B cell (primary cell): ENCODE measurements at regions not wholly inside any gene's neighbourhood (a gene's known extent, or its start where the extent isn't known, plus 50 kb on each side); places are given as distances from the start of the nearest gene placed in this dataset.

ENCODE experiments used
- ATAC-seq: fragments of 200-7000 bp; cut with Tn5 transposase; one replicate; pipeline ENCODE4 v1.10.0; 2021; ENCODE audit warnings: low read depth, mild to moderate bottlenecking, moderate number of reproducible peaks, moderate library complexity
- CTCF ChIA-PET: fragments of 350-600 bp; sonication (Branson Sonifier 250); formaldehyde crosslinking; loops from one replicate; lab custom pipeline; 2021; ENCODE audit warnings: antibody characterized with exemption, inconsistent platforms; lab: Charles Lee
- POLR2A ChIA-PET: fragments of 350-600 bp; sonication (Branson Sonifier 250); formaldehyde crosslinking; loops from one replicate; lab custom pipeline; 2021; ENCODE audit warnings: antibody characterized with exemption; lab: Charles Lee
- DNase-seq: peaks from one replicate; pipeline ENCODE4 v3.0.0; 2013
- H2AFZ ChIP-seq: 2 replicates; pipeline ENCODE4 v1.6.1; 2012; ENCODE audit warnings: mild to moderate bottlenecking, low read depth, low read length; ENCODE audit not compliant: insufficient read depth, poor library complexity, severe bottlenecking
- H3K27ac ChIP-seq, 2 donors: 1 replicate in 1 of 2; 2 replicates in 1 of 2; pipeline ENCODE4 v1.5.1; 2012 to 2013; ENCODE audit warnings: low read length in 2 of 2, mild to moderate bottlenecking in 2 of 2, moderate library complexity in 1 of 2
- H3K27me3 ChIP-seq, 4 experiments: fragments of 200-600 bp in 1 of 4; sonication (generic) in 1 of 4; replicated peaks in 1 of 4; 1 replicate in 2 of 4; 2 replicates in 2 of 4; pipeline versions ENCODE4 v1.6.1 to v1.7.0; 2013 to 2016; ENCODE audit warnings: low read length in 3 of 4, mild to moderate bottlenecking in 2 of 4, mixed read lengths in 1 of 4, moderate library complexity in 1 of 4; ENCODE audit not compliant: insufficient read depth in 4 of 4, control insufficient read depth in 3 of 4; ENCODE audit errors: control extremely low read depth in 1 of 4
- H3K36me3 ChIP-seq, 2 experiments: replicated peaks in 1 of 2; 1 replicate in 1 of 2; 2 replicates in 1 of 2; pipeline versions ENCODE4 v1.6.1 to v1.7.1; 2013; ENCODE audit warnings: low read length in 1 of 2; ENCODE audit not compliant: insufficient read depth in 2 of 2, control insufficient read depth in 1 of 2; ENCODE audit errors: control extremely low read depth in 1 of 2, extremely low read depth in 1 of 2
- H3K4me1 ChIP-seq, 2 donors: fragments of 200-600 bp in 1 of 2; sonication (generic) in 1 of 2; 1 replicate in 1 of 2; 2 replicates in 1 of 2; pipeline versions ENCODE4 v1.5.1 to v1.6.1; 2013 to 2017; ENCODE audit warnings: low read length in 2 of 2; ENCODE audit not compliant: control insufficient read depth in 2 of 2, insufficient read depth in 2 of 2
- H3K4me2 ChIP-seq: replicated peaks from 2 replicates; pipeline ENCODE3; 2012; ENCODE audit warnings: mild to moderate bottlenecking, low read depth, low read length; ENCODE audit not compliant: poor library complexity, severe bottlenecking
- H3K4me3 ChIP-seq, 5 experiments: fragments of 200-600 bp in 1 of 5; sonication (generic) in 1 of 5; 1 replicate in 3 of 5; 2 replicates in 2 of 5; pipeline versions ENCODE4 v1.5.1 to v1.7.0; 2011 to 2016; ENCODE audit warnings: low read length in 4 of 5, mild to moderate bottlenecking in 4 of 5, low read depth in 2 of 5, control low read depth in 1 of 5, moderate library complexity in 1 of 5; ENCODE audit not compliant: insufficient read depth in 1 of 5; ENCODE audit errors: control extremely low read depth in 1 of 5, extremely low read depth in 1 of 5
- H3K79me2 ChIP-seq: fragments of 200-600 bp; sonication (generic); one replicate; pipeline ENCODE4 v1.6.0; 2016; ENCODE audit warnings: low read length; ENCODE audit not compliant: control insufficient read depth, insufficient read depth
- H3K9ac ChIP-seq: fragments of 200-600 bp; sonication (generic); 2 replicates; pipeline ENCODE4 v1.6.1; 2017; ENCODE audit warnings: mild to moderate bottlenecking, low read length, moderate library complexity
- H3K9me3 ChIP-seq, 3 donors: one replicate each; pipeline versions ENCODE4 v1.6.1 to v1.7.1; 2013; ENCODE audit warnings: low read length in 2 of 3; ENCODE audit not compliant: control insufficient read depth in 2 of 3, insufficient read depth in 1 of 3; ENCODE audit errors: control extremely low read depth in 1 of 3
- H4K20me1 ChIP-seq: 2 replicates; pipeline ENCODE4 v1.6.0; 2012; ENCODE audit warnings: mild to moderate bottlenecking, low read length; ENCODE audit not compliant: insufficient read depth, control insufficient read depth, poor library complexity, severe bottlenecking
- H3K27ac Mint-ChIP-seq: one replicate; pipeline ENCODE4 v1.8.0; 2021; ENCODE audit warnings: mixed read lengths
- H3K27me3 Mint-ChIP-seq: one replicate; pipeline ENCODE4 v1.8.0; 2021; ENCODE audit warnings: mixed read lengths
- H3K4me1 Mint-ChIP-seq: one replicate; pipeline ENCODE4 v1.8.0; 2021; ENCODE audit warnings: mixed read lengths
- H3K4me3 Mint-ChIP-seq: one replicate; pipeline ENCODE4 v1.8.0; 2021; ENCODE audit warnings: mixed read lengths
- H3K9me3 Mint-ChIP-seq: one replicate; pipeline ENCODE4 v1.8.0; 2022; ENCODE audit warnings: mixed read lengths; ENCODE audit not compliant: insufficient read depth
- EZH2 ChIP-seq: IDR thresholded peaks from 2 replicates; pipeline ENCODE4 v1.6.1; 2012; ENCODE audit warnings: borderline replicate concordance, low read depth, mild to moderate bottlenecking, moderate library complexity, low read length; ENCODE audit not compliant: insufficient read depth, poor library complexity, severe bottlenecking
- WGBS: methylation state at CpG from one replicate; pipeline ENCODE4 v1.1.5; 2013; ENCODE audit warnings: missing lambda C conversion rate; ENCODE audit not compliant: insufficient coverage; 5-methylcytosine and 5-hydroxymethylcytosine counted together
- intact Hi-C: fragments of 100-400 bp; cut with micrococcal nuclease; formaldehyde crosslinking; loops from one replicate; pipeline ENCODE4 v1.10.0; 2022
- TF ChIP-seq, protein P1 (sequence below): fragments of 200-600 bp; IDR thresholded peaks from one replicate; pipeline ENCODE4 v1.8.0; 2022; ENCODE audit warnings: antibody characterized with exemption, mild to moderate bottlenecking

DNA sequence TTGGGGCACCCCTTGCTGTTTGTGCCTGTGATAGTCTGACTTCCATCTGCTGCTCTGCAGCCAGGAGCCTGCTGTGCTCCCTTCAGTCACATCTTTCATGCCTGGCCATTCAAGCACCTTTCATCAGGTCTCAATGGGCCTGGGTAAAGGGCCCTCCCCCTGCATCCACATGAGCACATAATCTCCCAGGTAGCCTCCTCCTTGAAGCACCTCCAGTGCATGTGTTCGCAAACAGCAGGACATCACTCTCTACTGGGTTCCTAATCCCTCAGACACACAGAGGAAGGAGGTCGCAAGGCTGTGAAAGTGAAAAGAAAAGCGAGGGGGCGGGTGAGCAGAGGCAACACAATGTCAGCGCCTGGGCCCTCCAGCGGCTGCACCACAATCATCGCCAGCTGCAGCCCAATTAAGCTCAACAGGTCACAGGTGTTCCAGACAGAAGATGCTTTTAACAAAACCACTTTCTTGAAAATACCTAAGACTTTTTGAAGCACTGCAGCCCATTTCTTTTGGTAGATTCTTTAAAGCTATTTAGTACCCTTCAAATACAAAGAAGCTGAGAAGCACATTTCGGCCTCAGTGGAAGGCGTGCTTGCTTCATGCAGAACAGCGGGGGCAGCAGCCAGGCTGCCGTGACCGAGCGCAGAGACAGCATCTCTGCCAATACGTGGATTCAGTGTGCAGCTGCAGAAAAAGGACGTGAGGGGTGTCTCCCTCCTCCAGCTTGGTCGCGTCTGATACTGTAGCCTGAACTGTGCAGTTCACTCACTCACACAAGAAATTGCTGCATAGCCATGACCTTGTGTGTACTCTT, 92.2 kb upstream of the SPRY1 start:
- H3K36me3 ChIP-seq = no peaks in the 10 kb centered on the region
- no peak overlapping the region for H3K9ac ChIP-seq
- no peak overlapping the region for H3K4me3 ChIP-seq
- H3K4me1 ChIP-seq = peaks cover 0 to 5% of the 10 kb centered on the region in 2 donors
- peaks cover 0 to 4% (median 0%) of the 10 kb centered on the region in 3 donors for H3K9me3 ChIP-seq
- H3K27me3 ChIP-seq = no peaks in the 10 kb centered on the region
- no peak overlapping the region for H3K27ac ChIP-seq
- Mint-ChIP-seq H3K27ac (no peak overlapping the region), H3K4me3 (no peak overlapping the region), H3K4me1 (peaks cover 4% of the 10 kb centered on the region), H3K27me3 (no peaks in the 10 kb centered on the region), H3K9me3 (no peaks in the 10 kb centered on the region)
- ChIA-PET POLR2A (no interaction called here), CTCF (no interaction called here)
- H3K79me2 ChIP-seq = no peaks in the 10 kb centered on the region
- no peaks in the 10 kb centered on the region for H4K20me1 ChIP-seq
- intact Hi-C loops = no loop called here
- no peak overlapping the region for H3K4me2 ChIP-seq
- TF ChIP-seq EZH2 = no peak
- TF ChIP-seq, protein P1, sequence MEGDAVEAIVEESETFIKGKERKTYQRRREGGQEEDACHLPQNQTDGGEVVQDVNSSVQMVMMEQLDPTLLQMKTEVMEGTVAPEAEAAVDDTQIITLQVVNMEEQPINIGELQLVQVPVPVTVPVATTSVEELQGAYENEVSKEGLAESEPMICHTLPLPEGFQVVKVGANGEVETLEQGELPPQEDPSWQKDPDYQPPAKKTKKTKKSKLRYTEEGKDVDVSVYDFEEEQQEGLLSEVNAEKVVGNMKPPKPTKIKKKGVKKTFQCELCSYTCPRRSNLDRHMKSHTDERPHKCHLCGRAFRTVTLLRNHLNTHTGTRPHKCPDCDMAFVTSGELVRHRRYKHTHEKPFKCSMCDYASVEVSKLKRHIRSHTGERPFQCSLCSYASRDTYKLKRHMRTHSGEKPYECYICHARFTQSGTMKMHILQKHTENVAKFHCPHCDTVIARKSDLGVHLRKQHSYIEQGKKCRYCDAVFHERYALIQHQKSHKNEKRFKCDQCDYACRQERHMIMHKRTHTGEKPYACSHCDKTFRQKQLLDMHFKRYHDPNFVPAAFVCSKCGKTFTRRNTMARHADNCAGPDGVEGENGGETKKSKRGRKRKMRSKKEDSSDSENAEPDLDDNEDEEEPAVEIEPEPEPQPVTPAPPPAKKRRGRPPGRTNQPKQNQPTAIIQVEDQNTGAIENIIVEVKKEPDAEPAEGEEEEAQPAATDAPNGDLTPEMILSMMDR = no peak
- peak; percentile 11 for DNase-seq
- WGBS = 83% methylated on average over 9 of the region's 17 CpGs
- ATAC-seq = no peak
- H2AFZ ChIP-seq = no peak overlapping the region

GRCh38 chr4:123305736-123306135, 90.9 kb upstream of the SPRY1 start:
- ChIA-PET CTCF (no interaction called here), POLR2A (no interaction called here)
- Histone ChIP-seq H3K9me3 (peaks cover 0 to 4% (median 1%) of the 10 kb centered on the region in 3 donors), H3K27me3 (no peaks in the 10 kb centered on the region), H3K4me2 (no peak overlapping the region), H3K36me3 (no peaks in the 10 kb centered on the region), H2AFZ (no peak overlapping the region), H3K9ac (no peak overlapping the region), H3K4me1 (peaks cover 0 to 5% of the 10 kb centered on the region in 2 donors), H4K20me1 (no peaks in the 10 kb centered on the region), H3K4me3 (no peak overlapping the region), H3K79me2 (no peaks in the 10 kb centered on the region), H3K27ac (no peak overlapping the region)
- no peaks in the 10 kb centered on the region for H3K27me3 Mint-ChIP-seq
- peaks cover 4% of the 10 kb centered on the region for H3K4me1 Mint-ChIP-seq
- no peak overlapping the region for H3K4me3 Mint-ChIP-seq
- no peak for DNase-seq
- WGBS = no CpG with 5 or more reads among the region's 6 CpGs
- H3K9me3 Mint-ChIP-seq = peaks cover 2% of the 10 kb centered on the region
- intact Hi-C loops = no loop called here
- ATAC-seq = no peak
- no peak overlapping the region for H3K27ac Mint-ChIP-seq
- TF ChIP-seq, protein P1 = no peak
- TF ChIP-seq EZH2 = no peak
